ENCODE measurements at regions not wholly inside any gene's neighbourhood (a gene's known extent, or its start where the extent isn't known, plus 50 kb on each side); places are given as distances from the start of the nearest gene placed in this dataset.

DNA sequence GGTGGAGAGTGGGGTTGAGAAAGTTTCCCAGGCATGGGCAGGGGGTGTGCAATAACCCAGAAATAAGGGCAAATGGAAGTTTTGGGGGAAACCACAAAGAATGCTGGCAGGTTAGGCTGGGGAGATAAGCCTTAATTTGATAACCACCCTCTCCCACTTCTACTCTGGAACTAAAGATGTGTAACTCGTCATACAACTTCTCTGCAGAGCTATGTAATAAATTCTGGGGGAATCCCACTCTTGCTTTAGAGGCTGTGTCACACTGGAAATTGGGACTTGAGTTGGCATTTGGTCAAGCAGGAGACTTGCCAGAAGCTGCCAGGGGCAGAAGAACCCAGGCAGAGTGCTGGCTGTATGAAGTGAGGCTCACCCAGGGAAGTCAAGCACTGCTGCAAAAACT is 170.9 kb upstream of the CPEB2 start:
- peak; percentile 29 for DNase-seq

DNA sequence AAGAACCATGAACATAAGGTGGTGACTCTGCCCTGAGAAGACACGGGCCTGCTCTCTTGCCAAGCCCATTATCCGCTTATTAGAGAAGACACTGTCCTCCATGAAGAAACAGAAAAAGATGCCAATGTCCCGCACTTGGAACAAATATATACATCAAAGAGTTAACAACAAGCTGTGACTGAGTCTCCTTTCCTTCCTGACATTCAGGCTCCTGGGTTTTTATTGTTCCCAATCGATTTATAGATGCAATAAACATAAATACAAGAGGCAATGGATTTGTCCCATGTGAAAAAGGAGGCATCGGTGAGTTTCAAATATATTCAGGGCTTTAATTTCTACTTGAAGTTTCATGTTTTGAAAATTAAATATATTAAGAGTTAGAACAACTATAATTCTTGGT is 169.2 kb upstream of the CPEB2 start:
- DNase-seq, result no peak

DNA sequence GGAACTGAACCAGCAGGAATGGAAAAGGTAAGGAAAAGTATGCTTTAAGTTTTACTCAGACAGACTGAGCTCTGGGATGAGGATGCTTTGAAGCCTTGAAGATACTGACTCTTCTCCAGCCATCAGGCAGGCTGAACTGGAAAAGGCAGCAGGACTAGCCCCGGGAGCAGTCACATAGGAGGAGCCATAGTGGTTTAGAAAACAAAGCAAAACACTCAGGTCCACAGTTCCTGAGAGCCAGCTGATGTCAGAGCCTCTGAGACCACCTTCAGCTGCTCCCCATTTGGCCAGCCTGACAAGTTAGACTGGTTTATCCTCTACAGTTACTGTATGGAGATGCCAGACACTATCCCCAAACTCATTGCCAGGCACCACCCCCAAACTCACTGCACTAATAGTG is 167.9 kb upstream of the CPEB2 start:
- no peak for DNase-seq

DNA sequence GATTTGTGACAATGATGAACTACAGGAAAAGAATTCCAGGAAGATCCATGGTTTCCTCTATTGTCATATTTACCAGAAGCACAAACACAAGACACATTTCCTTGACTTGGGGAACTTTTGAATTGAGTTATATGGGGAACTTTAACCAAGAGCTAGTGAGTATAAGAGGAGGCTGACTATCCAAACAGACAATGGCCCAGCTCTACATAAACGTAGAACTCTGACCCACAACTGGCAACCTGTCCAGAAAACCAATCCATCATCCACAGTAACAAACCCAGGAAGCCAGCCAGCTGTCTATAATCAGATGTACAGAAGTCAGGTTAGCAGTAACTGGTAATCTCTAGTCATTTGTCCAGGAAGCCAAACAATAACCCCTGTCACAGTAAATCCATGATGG is 167.0 kb upstream of the CPEB2 start:
- DNase-seq, result no peak

DNA sequence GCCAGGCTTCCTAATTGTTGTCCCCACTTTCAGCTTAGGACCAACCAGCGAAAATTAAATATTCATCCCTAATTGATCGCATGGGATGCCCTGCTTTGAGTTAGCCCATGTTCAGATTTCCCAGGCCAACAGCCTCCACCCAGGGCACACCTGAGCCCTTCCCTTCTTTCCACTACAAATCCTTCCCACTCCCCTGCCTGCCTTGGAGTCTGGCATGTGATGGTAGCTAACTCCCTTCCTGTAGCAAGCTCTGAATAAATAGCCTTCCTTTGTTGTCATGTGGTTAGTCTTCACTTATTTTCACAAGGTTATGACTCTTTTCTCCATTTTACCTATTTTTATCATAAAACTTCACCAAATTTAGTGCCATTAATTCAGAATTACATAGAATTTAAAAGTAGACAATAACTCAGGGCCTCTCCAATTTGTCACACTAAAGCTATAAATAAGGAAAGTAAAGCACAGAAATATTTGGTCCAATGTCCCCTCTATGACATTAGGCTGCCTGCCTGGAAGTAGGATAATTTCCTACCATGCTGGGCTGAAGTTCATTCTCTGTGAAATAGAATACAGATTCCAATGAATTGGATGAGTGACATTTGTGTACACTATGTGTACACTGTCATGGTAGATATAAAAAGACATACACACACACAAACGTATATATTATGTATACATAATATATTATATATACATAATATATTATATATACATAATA is 166.4 kb upstream of the CPEB2 start:
- no peak for DNase-seq

DNA sequence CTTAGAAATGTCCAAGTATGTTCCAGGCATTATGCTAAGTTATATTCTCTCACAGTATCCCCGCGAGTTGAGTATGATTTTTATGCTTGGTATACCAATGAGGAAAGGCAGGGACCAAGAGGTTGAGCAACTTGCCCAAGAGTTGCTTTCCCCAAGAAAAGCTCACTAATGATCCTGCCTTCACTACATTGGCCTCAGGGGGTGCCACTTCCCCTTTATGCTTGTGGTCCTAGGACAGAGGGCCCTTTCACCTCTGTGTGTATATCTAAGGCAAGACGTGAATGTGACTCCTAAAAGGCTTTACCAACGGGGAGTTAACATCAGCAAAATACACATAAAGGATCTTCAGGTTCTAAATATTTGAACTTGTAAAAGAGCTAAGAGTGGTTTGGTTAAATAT is 164.4 kb upstream of the CPEB2 start:
- DNase-seq, result no peak

DNA sequence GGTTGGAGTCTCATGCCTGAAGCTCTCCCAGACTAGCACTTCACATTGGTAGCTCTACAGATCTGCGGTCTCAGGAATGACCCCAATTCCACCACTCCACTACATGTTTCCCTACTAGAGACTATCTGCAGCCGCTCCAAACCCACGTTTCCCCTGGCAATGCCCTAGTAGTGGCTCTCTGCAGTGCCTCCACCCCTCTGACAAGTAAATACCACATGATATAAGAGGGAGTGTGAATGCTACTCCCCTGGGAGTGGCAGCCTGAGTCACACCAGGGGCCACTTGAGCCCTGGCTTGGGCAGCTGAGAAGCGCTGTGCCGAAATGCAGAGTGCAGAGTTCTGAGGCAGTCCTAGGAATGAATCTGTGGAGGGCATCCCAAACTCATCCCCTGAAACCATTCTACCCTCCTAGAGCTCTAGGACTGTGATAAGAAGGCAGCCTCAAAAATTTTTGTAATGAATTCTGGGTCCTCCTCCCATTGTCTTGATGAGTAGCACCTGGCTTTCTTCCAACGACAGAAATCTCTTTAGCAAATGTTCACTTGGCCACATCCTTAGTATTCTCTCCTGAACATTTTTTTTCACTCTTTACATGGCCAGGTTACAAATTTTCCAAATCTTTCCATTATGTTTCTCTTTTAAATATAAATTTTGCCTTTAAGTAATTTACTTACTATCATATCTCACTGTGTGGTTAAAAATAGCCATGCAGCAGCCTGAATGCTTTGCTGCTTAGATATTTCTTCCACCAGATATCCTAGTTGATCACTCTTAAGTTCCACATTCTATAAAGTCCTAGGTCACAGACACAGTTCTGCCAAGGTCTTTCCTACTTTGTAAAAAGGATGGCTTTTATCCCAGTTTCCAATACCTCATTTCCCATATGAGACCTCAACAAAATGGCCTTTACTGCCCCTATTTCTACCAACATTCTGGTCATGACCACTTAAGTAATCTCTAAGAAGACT is 160.2 kb upstream of the CPEB2 start:
- no peak for DNase-seq

DNA sequence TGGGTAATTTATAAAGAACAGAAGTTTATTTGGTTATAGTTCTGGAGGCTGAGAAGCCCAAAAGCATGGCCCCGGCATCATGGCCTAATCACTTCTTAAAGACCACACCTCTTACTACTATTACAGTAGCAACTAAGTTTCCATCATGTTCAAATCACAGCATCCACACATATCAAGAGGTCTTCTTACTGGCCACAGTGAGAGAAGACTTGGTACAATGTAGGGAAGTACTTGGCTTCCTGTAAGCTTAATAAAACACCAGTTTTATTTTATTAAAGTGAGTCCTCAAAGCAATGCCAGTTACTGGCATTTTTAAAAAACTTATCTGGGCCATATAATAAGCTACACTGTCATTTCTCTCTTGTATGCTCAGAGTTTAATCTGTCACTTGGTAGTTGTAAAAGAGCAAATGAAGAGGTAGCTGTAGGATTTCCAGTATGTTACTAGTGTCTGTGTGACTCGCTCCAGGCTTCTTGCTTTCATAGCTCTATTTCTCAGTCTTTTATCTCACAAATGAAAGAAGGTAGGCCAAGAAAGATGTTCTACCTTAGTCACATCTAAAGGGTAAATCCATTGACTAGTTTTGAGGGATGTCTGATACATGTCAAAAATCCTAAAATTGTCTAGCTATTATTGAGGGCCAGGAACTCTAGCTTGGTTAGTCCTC is 159.2 kb upstream of the CPEB2 start:
- no peak for DNase-seq

DNA sequence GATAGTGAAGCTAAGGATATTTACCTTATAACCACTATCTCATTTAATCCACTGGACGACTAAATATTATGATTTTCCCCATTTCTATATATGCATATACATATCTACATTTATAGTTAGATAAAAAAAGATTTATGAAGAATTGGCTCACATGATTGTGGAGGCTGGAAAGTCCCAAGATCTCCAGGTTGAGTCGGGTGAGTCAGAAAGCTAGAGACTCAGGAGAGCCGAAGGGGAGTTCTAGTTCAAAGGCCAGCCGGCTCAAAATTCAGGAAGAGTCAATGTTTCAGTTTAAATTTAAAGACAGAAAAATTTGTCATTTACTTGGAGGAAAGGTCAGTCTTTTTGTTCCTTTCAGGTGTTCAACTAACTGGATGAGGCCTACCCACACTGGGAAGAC is 158.2 kb upstream of the CPEB2 start:
- no peak for DNase-seq

DNA sequence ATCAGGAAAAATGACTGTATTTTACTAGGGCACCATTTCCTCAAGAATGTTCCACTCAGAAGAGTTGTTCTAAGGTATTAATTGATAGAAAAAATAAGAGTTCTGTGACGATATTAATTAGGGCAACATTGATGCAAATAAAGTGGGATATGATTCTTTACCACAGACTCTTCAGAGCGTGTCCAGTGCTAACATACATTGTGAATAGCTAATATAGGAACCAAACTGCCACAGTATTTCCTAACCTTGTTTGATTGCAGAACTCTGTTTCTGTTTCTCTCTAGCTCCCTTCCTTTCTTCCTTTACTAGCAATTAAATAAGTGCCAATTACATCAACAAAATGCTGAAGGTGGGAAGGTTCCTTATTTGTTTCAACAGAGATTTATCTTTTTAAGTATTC is 154.1 kb upstream of the CPEB2 start:
- DNase-seq, result no peak

DNA sequence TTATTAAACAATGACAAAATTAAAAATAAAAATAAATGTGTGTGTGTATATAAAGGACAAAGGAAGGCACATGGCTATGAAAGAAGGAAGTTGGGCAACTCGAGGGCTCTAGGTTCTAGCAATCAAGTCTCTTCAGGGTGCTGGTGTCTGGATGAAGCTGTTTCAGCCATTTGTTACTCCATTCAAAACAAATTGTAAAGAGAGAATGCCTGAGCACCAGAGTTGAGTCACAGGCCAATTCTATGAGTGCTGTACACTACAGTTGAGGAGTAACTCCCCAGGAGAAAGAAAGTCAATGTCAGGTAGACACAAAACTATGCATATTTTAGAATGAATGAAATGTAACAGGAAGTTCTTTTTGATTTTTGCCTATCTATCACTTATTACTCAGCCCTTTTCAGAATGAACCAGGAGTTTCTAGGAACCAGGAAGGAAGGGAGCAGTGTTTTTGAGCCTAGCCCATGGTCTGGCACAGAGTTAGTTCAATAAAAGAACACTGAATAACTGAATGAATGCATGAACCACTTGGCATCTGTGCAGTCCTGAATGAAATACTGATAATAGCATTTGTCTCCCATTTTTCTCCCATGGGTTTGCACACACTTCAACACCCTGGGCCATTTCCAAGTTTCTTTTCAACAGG is 151.7 kb upstream of the CPEB2 start:
- DNase-seq, result no peak

DNA sequence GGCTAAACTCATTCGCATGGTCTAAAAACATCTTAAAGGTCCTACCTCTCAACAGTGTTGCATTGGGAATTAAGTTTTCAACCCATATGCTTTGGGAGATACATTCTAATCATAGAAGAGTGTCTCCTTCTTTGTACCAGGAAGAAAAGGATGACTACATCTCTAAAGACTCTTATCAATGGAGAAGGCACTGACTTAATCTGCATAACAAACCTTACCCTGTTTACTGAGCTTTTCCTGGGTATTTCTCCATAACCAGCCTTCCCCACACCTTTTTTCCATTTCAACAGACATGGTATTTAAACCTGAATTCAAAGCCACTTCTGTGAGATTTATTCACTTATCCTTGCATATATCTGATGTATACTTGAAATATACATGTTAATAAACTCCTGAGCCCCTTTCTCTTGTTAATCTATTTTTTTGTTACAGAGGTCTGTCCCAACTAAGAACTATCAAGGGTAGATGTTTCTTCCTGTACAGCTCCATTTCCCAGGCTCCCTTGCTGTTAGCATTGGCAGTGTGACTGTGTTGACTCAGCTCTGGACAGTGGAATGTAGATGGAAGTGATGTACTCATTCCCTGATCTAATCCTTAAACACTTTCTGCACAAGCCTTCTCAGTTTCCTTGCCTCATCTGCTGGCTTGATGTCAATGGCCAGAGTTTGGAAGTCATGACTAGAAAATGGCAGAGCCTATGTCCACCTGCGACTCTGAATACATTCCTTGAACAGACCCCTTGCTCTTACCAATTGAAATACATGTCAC is 148.9 kb upstream of the CPEB2 start:
- no peak for DNase-seq

DNA sequence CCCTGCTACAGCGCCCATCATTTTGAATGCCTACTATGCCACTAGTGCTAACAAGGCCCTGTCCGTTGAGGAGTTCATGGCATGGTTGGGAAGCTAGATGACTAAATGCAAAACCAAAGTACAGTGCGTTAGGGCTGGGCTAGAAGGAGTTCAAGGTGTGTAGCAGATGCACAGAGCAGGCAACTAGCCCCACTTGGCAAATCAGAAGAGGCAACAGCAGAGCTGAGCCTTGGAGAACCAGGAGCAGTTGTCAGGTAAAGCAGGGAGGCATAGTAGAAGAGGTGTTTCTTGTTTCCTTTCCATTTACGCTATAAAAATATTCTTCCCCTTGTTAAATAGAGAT is 146.6 kb upstream of the CPEB2 start:
- DNase-seq, result no peak

DNA sequence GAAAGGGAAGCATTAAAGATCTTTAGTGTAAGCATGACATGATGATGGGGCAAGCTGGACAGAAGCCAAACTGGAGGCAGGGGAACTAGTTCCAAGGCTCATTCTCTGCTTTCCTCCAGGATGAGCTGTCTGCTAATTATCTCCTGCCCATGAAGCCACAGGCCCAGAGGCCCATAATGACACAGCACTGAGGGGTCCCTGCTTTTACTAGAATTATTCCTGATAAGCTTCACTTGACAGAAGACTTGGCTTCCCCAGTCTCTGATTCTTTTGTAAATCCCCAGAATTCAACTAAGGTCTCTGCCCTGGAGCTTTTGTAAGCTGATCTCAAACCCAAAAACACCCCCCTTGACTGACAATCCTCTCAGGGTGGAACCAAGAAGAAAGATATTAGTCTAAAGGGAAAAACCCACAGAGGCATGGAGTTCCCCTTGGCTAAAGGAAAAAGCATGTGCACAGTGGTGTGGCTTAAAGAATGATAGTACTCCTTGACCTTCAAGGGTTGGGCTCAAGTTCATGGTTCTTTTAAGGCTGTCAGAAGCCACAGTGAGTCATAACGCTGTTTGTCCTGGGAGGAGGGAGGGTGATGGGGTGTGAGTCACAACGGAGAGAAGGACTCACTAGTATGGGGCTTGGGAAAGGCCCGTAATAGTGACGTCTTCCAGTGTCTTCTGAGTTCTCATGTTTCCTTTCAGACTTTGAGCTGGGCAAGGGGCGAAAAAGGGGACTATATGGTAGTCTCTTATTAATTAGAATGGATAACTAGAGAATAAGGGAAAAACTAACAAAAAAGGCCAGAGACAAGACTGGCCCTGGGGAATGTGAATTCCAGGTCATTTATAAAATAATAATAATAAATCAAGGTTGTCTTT is 146.0 kb upstream of the CPEB2 start:
- no peak for DNase-seq

DNA sequence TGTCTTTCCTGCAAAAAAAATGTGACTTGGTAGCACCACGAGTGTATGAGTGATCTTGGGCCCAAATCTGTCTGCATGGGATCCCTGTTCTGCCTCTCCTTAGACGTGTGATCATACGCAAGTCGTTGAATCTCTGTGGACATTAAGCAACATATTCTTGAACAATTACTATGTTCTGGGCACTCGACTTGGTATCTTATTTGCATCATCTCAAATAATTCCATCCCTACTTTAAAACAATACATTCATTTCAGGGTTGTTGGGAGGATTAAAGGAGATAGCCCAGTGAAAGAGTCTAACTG is 145.4 kb upstream of the CPEB2 start:
- DNase-seq, result no peak

DNA sequence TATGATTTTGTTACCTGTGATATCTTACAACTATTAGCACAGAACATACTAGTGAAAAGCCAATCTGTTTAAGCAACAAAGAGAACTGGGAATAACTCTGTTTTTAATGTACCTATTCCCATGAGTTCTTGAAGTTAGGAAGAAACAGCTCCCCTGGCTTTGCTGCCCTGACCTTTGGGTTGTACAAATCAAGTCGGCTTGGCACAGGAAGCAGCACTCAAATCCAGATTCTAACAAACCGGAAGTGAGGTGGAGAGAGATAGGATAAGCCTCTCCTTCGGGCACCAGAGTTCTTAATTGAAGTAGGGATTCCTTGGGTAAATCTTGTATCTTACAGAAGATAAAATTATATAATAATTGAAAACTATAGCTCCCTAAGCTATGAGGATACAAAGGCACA is 144.8 kb upstream of the CPEB2 start:
- no peak for DNase-seq

DNA sequence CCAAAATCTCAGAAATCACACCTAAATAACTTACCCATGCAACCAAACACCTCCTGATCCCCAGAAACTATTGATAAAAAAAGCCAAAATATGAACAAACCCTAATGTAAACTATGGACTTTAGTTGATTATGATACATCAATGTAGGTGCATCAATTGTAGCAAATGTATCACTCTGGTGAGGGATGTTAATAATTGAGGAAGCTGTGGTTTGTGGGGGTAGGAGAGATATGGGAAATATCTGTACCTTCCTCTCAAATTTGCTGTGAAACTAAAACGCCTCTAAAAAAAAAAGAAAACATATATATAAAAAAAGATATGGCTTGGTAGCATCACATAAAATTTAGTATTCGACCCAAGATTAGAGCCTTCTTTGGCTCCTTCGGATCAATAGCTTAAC is 144.3 kb upstream of the CPEB2 start:
- DNase-seq, result no peak

DNA sequence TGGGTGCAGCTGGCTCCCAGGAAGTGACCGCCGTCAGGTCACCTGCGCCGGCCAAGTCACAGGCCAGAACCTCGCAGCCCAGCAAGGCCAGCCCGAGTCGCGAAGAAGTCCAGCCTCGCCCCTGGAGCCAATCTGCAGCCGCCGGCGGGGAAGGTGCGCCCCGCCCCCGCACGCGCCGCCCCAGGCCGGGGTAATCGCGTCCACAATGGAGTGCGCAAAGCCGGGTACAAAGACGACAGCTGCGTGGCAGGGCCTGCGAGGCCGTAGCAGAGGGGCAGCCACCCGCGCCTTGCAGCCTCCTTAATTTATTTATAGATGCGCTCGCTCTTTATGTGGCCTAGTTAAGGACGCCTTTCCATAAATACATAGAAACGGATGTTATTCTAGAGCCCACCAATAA is 139.4 kb upstream of the CPEB2 start:
- DNase-seq, result no peak

DNA sequence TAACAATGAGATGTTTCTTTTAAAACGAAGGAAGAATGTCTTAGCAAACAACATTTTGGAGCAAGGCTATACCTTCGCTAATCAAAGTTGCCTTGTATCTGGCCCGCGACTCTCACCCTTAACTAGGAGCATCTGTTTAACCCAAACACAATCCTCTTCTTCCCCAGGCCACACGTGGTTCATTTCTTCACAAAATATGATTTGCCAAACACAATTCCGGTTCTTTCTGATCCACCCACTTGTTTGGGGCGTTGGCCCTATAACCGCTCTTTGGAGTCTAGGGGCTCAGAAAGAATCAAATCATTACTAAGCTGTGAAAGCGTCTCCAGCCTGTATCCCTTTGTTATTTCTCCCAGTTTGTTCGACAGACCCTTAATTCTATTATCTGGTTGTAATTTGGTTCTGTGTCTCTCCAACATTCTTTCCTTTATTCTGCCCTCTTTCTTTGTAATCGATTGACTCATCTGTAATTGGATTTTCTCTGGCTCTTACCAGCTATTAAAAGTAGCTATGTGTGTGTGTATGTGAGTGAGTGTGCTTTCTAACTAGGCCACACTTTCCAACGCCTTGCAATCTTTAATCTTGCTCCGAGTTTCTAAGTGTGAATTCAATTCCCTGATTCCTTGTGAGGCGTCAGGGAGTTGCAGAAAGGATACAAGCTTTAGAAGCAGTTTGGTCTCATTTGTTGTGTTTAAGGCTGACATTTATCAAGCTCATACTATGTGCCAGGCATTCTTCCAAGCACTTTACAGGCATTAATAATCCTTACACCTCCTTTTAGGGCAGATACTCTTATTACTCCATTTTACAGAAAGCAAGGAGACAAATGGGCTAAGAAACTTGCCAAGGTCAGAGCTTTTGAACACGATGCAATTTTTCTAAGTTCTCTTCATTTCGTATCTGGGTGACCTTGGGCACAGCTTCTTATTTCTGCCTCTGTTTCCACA is 138.6 kb upstream of the CPEB2 start:
- DNase-seq, result no peak

DNA sequence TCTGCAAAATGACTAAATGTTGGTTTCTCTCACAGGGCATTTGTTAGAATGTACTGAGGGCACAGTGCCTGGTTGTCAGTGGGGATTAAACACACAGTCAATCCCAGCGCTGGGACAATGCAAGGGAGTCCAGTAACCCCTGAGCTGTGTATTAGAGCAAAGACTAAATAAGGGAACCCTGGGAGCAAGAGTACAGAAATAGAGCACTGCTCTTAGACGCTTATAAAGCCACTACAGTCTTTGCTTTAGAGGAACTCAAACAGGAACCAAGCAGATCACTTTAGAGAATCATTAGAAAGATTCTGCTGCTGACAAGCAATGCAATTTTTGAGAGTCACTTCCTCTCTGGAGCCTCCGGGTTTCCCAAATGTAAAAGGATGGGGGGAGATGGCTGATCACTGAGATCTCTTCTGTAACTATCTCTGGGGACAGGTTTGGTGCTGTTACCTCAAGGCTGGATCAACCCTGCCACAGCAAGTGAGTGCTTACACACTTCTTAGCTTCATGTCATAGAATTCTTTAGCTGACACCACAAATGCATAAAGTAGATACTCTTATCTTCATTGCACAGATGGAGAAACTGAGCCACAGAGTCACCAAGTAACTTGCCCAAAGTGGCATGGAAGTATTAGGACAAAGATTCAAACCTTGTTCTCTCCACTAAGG is 137.8 kb upstream of the CPEB2 start:
- DNase-seq, result no peak

All from NCI-H446 treated with DMSO at 0.1 percent for 48 hours (cell line).